ENCODE measurements at regions not wholly inside any gene's neighbourhood (a gene's known extent, or its start where the extent isn't known, plus 50 kb on each side); places are given as distances from the start of the nearest gene placed in this dataset.
"Not testable (repeated sequence)": the region's sequence is repeated elsewhere in the genome, so short reads cannot be mapped to it uniquely, and the experiment has no call there.

DNA sequence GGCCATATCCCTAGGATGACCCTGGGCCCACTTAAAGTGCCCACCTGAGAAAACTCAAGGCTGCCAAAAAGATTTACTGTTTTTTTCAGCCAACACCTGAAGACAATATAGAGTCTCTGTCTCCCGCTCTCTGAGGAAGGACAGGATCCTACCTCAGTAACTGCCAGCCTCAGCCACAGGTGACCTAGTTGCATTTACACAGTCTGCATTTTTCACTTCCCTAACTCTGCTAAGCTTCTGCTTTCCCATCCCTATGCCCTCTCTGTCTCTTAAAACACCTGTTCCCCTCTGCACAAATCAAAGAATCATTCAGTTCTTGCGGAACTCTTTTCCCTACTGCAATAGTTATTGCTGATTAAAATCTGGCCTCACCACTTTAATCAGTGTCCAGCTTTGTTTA, 609.5 kb downstream of the UQCRFS1 start:
- no peak for DNase-seq (ENCODE audit: low spot score)

DNA sequence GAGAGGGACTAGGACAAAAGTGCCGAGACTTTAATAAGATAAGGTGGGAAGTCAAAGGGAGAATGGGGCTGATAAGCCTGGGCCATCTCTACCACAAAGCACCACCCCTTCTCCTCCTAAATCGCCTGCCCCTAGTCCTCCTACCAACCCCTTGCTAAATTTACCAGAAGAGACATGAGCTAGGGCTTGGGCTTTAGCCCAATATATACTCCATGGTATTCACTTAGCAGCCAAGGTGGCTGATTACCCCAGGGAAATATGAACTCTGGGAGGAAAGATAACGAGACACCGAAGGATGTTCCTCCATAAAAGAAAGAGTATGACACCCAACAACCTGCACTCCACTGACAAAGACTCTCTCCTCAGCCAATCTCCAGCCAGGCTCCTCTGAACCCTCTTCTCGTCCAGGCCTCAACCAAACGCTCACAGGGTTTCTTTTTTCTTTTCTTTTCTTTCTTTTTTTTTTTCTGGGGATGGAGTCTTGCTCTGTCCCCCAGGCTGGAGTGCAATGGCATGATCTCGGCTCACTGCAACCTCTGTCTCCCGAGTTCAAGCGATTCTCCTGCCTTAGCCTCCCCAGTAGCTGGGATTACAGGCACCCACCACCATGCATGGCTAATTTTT, 610.2 kb downstream of the UQCRFS1 start:
- no peak for DNase-seq (ENCODE audit: low spot score)

DNA sequence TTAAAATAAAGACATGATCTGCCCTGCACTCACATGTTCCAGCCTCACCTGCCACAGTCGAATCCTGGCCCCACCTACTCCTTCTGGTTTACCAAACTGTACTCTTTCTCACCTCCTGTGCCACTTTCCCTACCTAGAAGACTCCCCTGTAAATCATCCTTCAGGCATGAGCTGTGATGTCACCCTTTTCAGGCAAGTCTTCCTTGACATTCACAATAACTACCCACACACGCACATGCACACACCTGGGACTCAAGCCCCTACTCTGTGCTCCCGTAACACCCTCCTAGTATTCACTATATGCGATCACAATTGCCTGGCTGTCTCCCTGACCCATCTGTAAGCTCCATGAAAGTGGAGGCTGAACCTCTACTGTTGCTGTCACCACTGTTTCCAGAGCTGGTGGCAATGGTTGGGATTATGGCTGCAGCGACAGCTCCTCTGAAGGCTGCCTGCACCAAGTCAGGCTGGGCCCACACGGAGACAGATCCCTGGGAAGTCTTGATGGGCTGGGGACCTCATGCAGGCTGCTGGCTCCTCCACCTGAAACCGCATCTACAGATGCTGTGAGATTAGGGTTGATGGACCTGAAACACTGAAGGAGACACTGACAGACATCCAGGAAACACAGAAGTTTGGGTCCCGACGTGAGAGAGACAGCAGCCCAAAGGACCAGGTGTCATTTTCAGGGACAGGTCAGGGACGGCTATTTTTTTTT, 611.1 kb downstream of the UQCRFS1 start:
- no peak for DNase-seq (ENCODE audit: low spot score)

DNA sequence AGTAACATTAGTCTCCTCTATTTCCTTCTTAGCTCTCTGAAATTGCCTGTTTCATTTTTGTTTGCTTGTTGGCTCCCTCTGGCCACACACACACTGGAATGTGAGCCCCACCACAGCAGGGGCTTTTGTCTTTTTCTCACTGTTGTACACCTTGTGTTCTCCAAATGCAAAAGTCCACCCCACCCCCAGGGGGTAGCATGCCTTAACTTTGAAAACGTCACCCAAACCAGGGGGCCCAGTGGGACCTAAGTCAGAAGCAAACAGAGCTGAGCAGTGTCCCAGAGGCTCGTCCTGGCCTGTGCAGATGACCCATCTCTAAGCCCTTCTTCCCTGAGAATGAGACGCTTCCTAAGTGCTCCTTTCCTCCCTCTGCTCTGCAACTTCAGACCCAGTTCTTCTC, 614.1 kb downstream of the UQCRFS1 start:
- DNase-seq (ENCODE audit: low spot score), result no peak

DNA sequence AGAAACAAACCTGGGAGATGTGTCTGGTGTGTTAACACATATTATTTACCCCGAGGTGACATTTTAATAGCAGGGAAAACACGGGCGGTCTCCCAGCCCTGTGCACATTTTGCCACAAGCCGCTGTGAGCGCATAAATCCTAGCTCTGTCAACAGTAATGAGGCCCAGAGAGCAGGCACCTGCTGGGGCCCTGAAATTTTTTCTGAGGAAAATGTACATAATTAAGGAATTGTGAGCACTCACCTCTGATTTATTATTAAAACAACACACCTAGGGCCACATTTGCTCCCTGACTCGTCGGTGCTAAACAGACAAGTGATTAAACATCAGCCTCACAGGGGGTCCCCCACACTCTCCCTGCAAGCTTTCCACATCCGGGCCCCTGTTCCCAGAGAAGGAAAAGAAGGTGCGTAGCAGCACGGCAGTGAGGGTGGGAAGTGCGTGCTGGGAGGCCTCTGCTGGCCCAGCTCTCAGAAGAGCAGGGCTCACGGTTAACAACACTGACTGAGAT, 616.3 kb downstream of the UQCRFS1 start:
- no peak for DNase-seq (ENCODE audit: low spot score)

DNA sequence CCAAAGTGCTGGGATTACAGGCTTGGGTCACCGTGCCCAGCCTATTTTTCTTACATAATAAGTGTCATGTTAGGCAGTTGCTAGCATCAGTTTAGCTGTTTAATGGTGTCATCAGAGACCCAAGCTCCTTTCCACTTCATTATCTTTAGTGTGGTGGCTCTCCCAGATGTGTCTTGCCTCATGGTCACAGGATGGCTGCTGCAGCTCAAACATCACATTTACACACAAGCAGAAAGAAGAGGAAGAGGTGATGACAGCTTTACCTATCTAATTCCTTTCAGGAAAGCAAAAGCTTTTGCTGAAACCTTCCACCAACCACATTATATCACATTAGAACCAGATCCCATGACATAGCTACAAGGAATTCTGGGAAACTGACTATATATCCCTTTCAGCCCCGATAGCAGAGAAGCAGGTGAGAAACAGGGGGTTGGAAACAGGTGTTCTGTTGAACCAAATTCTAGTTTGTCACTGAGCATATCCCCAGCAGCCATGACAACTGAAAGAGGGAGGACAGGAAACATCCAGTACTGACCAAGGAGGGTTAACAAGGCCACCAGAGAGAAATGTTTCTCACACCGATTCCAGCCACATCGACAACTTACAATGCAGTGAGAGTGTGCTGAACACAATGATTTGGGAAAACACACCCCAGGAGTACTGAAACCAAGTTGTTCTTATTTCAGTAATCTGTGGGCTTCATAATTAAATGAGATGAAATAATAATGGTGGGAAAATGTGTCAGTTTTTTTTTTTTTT, 617.0 kb downstream of the UQCRFS1 start:
- DNase-seq (ENCODE audit: low spot score), result no peak

DNA sequence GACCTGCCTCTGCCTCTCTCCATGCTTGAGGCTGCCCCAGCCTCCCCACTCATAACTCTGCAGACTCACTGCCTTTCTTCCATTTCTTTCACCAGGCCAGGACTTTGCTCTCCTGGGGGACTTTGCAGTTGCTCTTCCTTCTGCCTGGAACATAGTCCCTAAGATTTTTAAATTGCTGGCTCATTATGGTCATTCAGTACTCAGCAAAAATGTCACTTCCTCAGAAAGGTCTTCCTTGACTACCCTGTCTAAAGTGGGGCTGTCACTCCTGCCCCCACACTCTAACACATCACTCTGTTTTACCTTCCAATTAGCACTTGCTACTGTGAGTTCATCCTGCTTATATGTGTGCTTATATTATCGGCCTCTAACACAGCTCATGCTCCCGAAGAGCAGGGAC, 618.2 kb downstream of the UQCRFS1 start:
- no peak for DNase-seq (ENCODE audit: low spot score)

DNA sequence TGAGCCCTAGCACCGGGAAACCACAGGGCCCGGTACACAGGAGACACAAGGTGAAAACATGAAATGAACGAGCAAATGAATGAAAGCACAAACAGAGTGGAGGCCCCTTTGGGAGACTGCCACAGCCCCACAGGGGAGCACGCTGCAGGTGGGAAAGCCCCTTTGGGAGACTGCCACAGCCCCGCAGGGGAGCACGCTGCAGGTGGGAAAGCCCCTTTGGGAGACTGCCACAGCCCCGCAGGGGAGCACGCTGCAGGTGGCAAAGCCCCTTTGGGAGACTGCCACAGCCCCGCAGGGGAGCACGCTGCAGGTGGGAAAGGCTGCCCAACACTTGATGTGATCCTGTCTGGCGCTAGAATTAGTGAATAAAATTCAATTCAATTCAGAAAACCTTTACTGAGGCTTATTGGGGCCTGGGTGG, 623.0 kb downstream of the UQCRFS1 start:
- not testable (repeated sequence) for DNase-seq (ENCODE audit: low spot score)

DNA sequence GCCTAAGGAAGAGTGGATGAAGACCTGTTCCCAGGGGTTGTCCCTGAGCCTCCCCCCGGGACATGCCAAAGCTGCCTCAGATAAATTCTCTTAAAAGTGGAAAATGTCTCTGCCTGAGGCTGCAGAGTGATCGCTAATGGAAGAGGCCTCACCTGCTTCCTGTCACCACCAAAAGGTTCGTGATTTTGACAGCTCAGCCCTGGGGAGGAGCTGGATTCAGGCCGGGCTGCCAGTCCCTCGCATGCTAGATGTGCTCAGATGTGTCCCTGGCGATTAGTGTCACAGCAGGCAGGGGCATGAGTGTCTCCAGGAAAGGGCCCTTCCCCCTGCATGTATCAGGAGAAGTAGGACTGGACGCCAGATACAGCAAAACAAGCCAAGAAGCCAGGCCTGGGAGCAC, 626.5 kb downstream of the UQCRFS1 start:
- DNase-seq (ENCODE audit: low spot score), result no peak

DNA sequence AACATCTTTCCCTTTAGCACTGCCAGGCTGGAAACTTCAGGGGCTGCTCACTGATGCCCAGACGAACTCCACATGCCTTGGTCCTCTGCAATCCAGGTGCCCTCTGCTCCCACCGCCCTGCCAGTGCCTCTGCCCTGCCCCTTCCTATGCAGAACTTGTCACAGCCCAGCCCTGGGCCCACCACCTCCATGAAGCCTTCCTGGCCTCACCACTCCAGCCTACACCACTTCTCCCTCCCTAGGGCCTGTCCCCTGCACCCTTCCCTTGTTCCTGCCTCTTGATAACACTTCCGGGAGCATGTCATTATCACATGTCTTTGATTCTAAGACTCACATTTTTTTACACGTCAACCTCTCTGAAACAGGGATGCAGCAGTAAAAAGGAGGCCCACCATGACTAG, 627.2 kb downstream of the UQCRFS1 start:
- DNase-seq (ENCODE audit: low spot score), result no peak

DNA sequence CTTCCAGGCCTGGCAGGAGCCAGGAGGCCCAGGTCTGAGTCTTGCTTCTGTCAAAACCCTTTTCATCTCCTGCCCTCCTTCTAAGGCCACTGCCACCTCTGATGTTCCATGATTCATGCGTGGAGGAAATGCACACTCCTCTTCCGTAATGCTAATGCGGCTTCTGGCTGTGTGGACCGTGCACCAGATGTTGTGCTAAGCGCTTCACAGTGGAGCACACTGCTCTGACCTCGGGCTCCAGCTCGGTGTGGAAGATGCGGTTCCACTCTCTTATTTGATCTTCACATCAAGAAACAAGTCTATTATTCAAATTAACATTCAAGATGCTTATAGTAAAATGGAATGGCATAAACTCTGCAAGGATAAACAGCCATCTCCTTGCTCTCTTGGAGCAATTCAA, 629.2 kb downstream of the UQCRFS1 start:
- no peak for DNase-seq (ENCODE audit: low spot score)

DNA sequence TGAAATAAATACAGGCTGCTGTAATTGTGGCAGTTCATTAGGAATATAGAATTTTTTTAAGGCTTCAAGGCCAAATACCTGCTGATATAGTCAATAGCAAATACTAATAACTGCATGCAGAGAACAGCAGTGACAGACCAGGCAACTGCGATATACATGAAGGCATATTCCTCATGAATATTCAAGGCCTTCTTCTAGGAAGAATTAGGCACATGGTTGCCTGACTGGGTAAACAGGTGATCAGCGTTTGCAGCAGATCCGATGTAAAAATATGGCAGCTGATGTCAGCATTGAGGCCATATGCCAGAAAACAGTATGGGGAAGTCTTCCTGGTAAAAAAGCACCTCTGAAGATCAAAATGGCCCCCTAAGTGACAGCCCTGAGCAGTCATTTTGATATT, 629.7 kb downstream of the UQCRFS1 start:
- no peak for DNase-seq (ENCODE audit: low spot score)

DNA sequence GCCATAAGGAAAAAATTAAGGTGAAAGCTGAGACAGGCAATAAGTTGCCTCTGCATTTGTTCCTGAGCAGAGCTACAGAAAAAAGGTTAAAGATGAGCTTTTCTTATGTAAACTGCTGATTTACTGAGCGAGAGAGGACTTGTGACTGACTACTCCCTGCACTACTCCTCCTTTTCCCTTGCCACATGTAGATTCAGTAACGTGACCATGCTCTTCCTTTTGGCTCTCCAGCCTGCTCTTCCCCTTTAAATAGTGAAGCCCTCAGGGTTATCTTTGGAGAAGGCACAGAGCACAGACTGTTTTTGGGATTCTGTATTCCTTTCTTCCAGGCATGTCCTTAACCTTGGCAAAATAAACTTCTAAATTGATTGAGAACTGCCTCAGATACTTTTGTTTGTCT, 630.2 kb downstream of the UQCRFS1 start:
- DNase-seq (ENCODE audit: low spot score), result no peak

DNA sequence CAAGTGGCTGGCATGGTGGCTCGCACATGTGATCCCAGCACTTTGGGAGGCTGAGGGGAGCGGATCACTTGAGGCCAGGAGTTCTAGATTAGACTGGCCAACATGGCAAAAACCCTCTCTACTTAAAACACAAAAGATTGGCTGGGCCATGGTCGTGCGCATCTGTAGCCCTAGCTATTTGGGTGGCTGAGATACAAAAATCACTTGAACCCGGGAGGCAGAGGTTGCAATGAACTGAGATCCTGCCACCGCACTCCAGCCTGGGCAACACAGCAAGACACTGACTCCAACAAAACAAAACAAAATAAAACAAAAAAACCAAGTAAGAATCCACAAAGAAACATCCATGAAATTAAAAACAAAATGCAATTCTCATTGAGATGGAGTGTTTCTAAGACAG, 630.6 kb downstream of the UQCRFS1 start:
- DNase-seq (ENCODE audit: low spot score), result no peak

DNA sequence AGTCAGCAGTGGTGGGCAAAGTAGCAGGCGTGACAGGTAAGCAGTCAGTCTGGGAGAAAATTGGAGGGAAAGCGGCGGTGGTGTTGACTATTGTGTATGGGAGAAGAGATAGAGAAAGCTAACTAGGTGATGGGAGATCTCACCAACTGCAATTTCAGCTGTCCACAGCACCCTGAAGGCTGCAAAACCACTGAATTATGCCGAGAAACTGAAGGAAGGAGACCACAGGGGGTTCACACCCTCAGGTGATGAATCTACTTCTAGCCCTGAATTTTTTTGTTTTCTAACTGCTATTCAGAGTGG, 631.5 kb downstream of the UQCRFS1 start:
- DNase-seq (ENCODE audit: low spot score), result no peak

DNA sequence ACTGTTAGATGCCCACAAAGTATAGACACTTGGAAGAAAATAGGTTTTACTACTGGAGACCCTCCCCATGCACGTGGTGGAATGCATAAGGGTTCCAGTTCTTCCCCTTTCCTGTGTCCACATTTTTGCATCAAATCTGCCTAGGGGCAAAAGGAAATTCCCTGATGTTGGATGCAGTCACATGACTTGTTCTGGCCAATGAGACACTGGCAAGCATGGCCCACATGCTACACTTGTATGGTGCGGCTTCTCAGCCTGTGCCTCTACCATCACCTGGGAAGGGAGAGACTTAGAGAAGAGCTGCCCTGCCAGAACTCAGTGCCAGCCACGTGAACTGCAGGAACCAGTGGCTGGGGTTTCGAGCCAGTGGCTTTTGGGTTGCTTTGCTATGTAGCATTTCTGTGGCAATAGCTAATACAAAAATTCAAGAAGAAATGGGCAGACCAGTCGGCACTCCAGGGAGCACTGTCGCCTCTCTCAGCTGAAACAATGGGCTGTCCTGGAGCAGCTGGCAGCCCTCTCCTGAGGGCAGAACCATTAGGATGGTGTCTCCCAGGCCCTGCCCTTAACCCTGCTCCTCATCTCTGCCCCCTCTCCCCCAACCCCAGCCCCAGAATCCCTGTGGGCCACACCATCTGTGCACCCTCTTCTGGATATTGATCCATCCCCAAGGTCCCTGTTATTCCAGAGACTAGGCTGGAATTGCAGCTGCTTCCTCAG, 634.0 kb downstream of the UQCRFS1 start:
- DNase-seq (ENCODE audit: low spot score), result no peak

DNA sequence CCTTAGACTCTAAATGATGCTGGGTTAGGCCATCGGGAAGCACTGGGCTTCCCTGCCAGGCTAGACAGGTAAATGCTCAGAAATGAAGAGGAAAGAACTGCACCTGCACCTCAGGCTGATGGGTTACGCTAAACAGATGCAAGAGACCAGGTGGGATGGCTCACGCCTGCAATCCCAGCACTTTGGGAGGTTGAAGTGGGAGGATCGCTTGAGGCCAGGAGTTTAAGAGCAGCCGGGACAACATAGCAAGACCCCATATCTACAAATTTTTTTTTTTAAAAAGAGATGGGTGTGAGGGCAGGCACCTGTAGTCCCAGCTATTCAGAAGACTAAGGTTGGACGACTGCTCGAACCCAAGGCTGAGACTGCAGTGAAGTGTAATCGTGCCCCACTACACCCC, 634.7 kb downstream of the UQCRFS1 start:
- DNase-seq (ENCODE audit: low spot score), result no peak

DNA sequence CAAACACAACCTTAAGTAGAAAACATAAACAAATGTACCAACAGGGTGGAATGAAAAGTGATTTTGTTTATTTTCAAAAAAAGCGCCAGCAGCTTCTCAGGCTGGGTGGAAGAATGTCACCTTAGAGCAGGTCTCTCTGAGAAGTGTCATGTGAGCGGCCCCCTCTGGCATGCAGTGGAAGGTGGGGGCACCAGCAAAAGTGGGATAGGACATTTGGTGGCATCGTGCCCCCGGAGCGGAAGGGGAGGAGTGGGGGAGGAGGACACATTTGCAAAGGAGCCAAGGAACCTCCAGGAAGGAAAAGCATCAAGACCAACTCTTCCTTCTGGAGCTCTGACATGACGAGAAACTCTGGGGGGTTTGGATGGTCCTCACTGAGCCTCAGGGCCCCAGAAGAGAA, 635.3 kb downstream of the UQCRFS1 start:
- no peak for DNase-seq (ENCODE audit: low spot score)

DNA sequence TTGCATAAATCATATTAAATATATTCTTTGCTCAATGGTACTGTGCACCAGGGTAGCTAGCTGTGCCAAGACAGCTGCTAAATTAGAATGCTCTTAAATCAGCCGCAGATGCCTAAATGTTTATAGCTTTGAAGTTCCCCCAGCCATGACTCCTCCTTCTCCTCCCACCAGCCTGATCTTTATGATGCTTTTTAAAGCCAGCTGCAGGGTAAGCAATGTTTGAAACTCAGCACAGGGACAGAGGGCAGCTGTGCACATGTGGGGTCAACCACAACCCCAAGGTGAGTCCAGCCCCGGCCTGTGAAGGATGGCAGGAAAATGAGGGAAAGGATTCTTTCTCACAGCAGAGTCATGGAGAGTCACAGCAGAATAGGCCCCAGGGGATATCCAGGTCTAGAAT, 635.7 kb downstream of the UQCRFS1 start:
- DNase-seq (ENCODE audit: low spot score), result no peak

DNA sequence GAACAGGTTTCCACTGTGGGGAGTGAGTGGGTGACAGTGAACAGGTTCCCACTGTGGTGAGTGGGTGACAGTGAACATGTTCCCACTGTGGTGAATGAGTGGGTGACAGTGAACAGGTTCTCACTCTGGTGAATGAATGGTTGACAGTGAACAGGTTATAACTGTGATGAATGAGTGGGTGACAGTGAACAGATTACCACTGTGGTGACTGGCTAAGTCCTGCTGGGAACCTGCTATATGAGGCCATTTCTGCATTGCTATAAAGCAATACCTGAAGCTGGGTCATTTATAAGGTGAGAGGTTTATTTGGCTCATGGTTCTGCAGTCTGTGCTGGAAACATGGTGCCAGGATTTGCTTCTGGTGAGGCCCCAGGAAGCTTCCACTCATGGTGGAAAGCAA, 637.1 kb downstream of the UQCRFS1 start:
- no peak for DNase-seq (ENCODE audit: low spot score)

DNA sequence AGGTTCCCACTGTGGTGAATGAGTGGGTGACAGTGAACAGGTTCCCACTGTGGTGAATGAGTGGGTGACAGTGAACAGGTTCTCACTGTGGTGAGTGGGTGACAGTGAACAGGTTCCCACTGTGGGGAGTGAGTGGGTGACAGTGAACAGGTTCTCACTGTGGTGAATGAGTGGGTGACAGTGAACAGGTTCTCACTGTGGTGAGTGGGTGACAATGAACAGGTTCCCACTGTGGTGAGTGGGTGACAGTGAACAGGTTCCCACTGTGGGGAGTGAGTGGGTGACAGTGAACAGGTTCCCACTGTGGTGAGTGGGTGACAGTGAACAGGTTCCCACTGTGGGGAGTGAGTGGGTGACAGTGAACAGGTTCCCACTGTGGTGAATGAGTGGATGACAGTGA, 637.6 kb downstream of the UQCRFS1 start:
- not testable (repeated sequence) for DNase-seq (ENCODE audit: low spot score)

DNA sequence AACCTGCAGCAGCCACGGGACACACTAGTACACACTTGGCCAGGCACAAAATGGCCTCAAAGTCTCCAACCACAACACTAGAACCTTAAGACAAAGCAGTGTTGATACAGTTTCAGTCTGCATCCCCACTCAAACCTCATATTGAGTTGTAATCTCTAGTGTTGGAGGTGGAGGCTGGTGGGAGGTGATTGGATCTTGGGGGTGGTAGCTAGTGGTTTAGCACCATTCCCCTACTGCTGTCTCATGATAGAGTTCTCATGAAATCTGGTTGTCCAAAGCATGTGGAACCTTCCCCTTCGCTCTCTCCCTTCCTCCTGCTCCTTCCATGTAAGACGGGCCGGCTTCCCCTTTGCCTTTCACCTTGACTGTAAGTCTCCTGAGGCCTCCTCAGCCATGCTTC, 638.7 kb downstream of the UQCRFS1 start:
- no peak for DNase-seq (ENCODE audit: low spot score)

Measured in HT-29 (cell line).